22Rv1 (cell line): ENCODE measurements at regions not wholly inside any gene's neighbourhood (a gene's known extent, or its start where the extent isn't known, plus 50 kb on each side); places are given as distances from the start of the nearest gene placed in this dataset.

ENCODE experiments used
- CTCF ChIP-seq: fragments of 450-650 bp; IDR thresholded peaks from 2 replicates; pipeline ENCODE4 v1.5.1; 2017; ENCODE audit warnings: mild to moderate bottlenecking
- ZFX ChIP-seq: fragments of 450-650 bp; IDR thresholded peaks from 2 replicates; pipeline ENCODE4 v1.6.1; 2017; ENCODE audit warnings: antibody characterized with exemption, borderline replicate concordance

- TF ChIP-seq CTCF (no peak), ZFX (no peak)
Observed at GRCh38 chr7:41520445-41520844, 182.4 kb downstream of the INHBA start.
